Fibroblast of lung (primary cell): ENCODE measurements at regions not wholly inside any gene's neighbourhood (a gene's known extent, or its start where the extent isn't known, plus 50 kb on each side); places are given as distances from the start of the nearest gene placed in this dataset.

ENCODE experiments used
- DNase-seq, 2 donors: peaks; one replicate each; pipeline versions ENCODE4 v3.0.0 to v3.0.0-alpha.2; 2010; ENCODE audit warnings: low read depth in 2 of 2
- H2AFZ ChIP-seq: 2 replicates; pipeline ENCODE4 v1.5.1; 2012; ENCODE audit warnings: low read length, control low read depth, inconsistent platforms
- H3K27ac ChIP-seq: 2 replicates; pipeline ENCODE4 v1.5.1; 2011; ENCODE audit warnings: low read length, control low read depth; ENCODE audit not compliant: insufficient read depth
- H3K27me3 ChIP-seq: 2 replicates; pipeline ENCODE4 v1.5.1; 2011; ENCODE audit warnings: mild to moderate bottlenecking, low read length; ENCODE audit not compliant: control insufficient read depth, insufficient read depth
- H3K36me3 ChIP-seq: 2 replicates; pipeline ENCODE4 v1.5.1; 2011; ENCODE audit warnings: low read length; ENCODE audit not compliant: control insufficient read depth, insufficient read depth
- H3K4me1 ChIP-seq: 2 replicates; pipeline ENCODE4 v1.5.1; 2011; ENCODE audit warnings: low read length; ENCODE audit not compliant: control insufficient read depth, insufficient read depth; ENCODE audit errors: extremely low read depth
- H3K4me2 ChIP-seq: 2 replicates; pipeline ENCODE4 v1.5.1; 2011; ENCODE audit warnings: low read length, control low read depth; ENCODE audit not compliant: insufficient read depth; ENCODE audit errors: extremely low read depth
- H3K4me3 ChIP-seq, 4 experiments: fragments of 200-600 bp in 1 of 4; sonication (generic) in 1 of 4; replicated peaks in 1 of 4; 2 replicates each; pipeline ENCODE4 v1.5.1; 2011 to 2016; ENCODE audit warnings: low read length in 4 of 4, low read depth in 3 of 4, mild to moderate bottlenecking in 3 of 4, control low read depth in 2 of 4, inconsistent platforms in 1 of 4, mixed read lengths in 1 of 4; ENCODE audit not compliant: insufficient read depth in 1 of 4; ENCODE audit errors: control extremely low read depth in 1 of 4
- H3K79me2 ChIP-seq: 2 replicates; pipeline ENCODE4 v1.5.1; 2012; ENCODE audit warnings: mild to moderate bottlenecking, low read length, inconsistent platforms; ENCODE audit not compliant: control insufficient read depth, insufficient read depth
- H3K9ac ChIP-seq: 2 replicates; pipeline ENCODE4 v1.5.1; 2011; ENCODE audit warnings: mild to moderate bottlenecking, low read length, control low read depth; ENCODE audit not compliant: insufficient read depth
- H3K9me3 ChIP-seq: 2 replicates; pipeline ENCODE4 v1.5.1; 2012; ENCODE audit warnings: low read depth, low read length; ENCODE audit not compliant: control insufficient read depth, insufficient read depth
- H4K20me1 ChIP-seq: 2 replicates; pipeline ENCODE4 v1.5.1; 2011; ENCODE audit warnings: low read length; ENCODE audit not compliant: control insufficient read depth, insufficient read depth; ENCODE audit errors: extremely low read depth
- EZH2 ChIP-seq: IDR thresholded peaks from 2 replicates; pipeline ENCODE4 v1.5.1; 2012; ENCODE audit warnings: low read length, control low read depth, mild to moderate bottlenecking; ENCODE audit errors: missing control alignments
- TF ChIP-seq, protein P1 (sequence below), 2 donors: IDR thresholded peaks in 1 of 2; conservative IDR thresholded peaks in 1 of 2; 1 replicate in 1 of 2; 2 replicates in 1 of 2; pipeline ENCODE4 v1.5.1; 2011 to 2012; ENCODE audit warnings: low read length in 2 of 2, control low read depth in 1 of 2, inconsistent platforms in 1 of 2, low read depth in 1 of 2, mild to moderate bottlenecking in 1 of 2

DNA sequence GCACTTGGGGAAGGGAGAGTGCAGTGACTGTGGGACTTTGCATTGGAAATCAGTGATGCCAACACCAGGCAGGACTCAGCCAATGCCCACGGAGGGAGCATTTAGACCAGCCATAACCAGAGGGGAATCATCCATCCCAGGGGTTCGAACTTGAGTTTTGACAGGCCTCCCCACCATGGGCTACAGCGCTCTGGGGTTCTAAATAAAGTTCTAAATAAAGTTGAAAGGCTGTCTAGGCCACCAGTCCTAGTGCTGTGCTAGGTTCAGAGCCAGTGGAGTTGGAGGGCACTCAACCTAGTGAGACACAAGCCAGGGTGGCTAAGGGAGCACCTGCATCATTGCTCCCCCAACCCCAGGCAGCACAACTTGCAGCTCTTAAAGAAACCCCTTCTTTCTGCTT, 82.0 kb upstream of the SLC38A4 start:
- Histone ChIP-seq H3K79me2 (no peaks in the 10 kb centered on the region), H3K27ac (no peak overlapping the region), H3K4me1 (peaks cover 2% of the 10 kb centered on the region), H3K9me3 (no peaks in the 10 kb centered on the region), H3K9ac (no peak overlapping the region), H4K20me1 (no peaks in the 10 kb centered on the region), H3K27me3 (no peaks in the 10 kb centered on the region), H2AFZ (no peak overlapping the region), H3K4me3 (no peak overlapping the region), H3K4me2 (no peak overlapping the region), H3K36me3 (no peaks in the 10 kb centered on the region)
- no peak for DNase-seq
- TF ChIP-seq, protein P1, sequence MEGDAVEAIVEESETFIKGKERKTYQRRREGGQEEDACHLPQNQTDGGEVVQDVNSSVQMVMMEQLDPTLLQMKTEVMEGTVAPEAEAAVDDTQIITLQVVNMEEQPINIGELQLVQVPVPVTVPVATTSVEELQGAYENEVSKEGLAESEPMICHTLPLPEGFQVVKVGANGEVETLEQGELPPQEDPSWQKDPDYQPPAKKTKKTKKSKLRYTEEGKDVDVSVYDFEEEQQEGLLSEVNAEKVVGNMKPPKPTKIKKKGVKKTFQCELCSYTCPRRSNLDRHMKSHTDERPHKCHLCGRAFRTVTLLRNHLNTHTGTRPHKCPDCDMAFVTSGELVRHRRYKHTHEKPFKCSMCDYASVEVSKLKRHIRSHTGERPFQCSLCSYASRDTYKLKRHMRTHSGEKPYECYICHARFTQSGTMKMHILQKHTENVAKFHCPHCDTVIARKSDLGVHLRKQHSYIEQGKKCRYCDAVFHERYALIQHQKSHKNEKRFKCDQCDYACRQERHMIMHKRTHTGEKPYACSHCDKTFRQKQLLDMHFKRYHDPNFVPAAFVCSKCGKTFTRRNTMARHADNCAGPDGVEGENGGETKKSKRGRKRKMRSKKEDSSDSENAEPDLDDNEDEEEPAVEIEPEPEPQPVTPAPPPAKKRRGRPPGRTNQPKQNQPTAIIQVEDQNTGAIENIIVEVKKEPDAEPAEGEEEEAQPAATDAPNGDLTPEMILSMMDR (conservative IDR thresholded peaks at IDR 0.05 in 1 of 2, IDR thresholded peaks at IDR 0.05 in 1 of 2; ENCODE audit: low read depth in 1 of 2, low read length in 2 of 2), result no peak
- no peak for TF ChIP-seq EZH2

DNA sequence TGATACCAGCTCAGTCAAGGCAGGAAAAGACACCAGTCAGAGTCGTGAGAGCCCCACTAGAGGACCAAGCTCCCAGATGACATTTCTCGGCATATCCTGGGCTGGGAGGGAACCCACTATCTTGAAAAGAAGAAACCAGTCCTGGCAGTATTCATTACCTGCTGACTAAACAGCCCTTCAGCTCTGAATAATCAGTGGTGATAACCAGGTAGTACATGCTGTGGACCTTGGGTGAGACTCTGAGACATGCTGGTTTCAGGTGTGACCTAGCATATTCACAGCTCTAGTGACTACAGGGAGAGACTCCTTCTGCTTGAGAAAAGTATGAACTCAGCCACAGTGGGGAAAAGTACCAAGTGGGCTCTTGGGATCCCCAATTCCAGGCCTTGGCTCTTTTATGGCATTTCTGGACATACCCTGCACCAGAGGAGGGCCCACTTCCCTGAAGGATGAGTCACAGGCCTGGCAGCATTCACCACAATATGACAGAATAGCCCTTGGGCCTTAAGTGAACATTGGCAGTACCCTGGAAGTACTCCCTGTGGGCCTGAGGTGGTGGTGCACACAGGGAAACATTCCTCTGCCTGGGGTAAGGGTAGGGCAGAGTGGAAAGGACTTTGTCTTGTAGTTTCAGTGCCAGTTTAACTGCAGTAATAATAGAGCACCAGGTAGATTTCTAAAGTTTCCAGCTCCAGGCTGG, 82.6 kb upstream of the SLC38A4 start:
- H3K4me1 ChIP-seq, result peaks cover 2% of the 10 kb centered on the region
- no peak overlapping the region for H3K4me3 ChIP-seq
- TF ChIP-seq, protein P1 (conservative IDR thresholded peaks at IDR 0.05 in 1 of 2, IDR thresholded peaks at IDR 0.05 in 1 of 2; ENCODE audit: low read depth in 1 of 2, low read length in 2 of 2), result no peak
- no peak for TF ChIP-seq EZH2

DNA sequence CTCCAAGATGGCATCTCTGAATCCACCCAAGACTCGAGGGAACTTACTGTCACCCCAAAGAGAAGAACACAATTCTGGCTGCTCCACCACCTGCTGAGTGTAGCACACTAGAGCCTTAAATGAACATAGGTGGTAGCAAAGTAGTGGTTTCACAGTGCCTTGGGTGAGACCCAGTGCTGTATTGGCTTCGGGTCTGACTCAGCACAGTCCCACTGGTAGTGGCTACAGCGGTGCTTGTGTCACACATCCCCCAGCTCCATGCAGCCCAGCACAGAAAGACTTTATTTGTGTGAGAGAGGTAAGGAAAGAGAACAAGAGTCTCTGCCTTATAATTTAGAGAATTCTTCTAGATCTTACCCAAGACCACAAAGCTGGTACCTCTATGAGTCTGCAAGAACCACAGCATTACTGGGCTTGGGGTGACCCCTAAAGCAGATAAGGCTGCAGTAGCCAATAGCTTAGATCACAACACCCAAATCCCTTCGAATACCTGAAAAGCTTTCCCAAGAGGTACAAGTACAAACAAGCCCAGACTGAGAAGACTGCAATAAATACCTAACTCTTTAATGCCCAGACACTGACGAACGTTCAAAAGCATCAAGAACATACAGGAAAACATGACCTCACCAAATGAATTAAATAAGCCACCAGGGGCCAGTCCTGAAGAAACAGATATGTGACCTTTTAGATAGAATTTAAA, 83.3 kb upstream of the SLC38A4 start:
- DNase-seq, result no peak
- Histone ChIP-seq H3K9ac (no peak overlapping the region), H3K4me3 (no peak overlapping the region), H3K27me3 (no peaks in the 10 kb centered on the region), H3K27ac (no peak overlapping the region), H3K9me3 (no peaks in the 10 kb centered on the region), H3K79me2 (no peaks in the 10 kb centered on the region), H3K36me3 (no peaks in the 10 kb centered on the region), H3K4me2 (no peak overlapping the region), H2AFZ (no peak overlapping the region), H3K4me1 (peaks cover 2% of the 10 kb centered on the region), H4K20me1 (no peaks in the 10 kb centered on the region)
- TF ChIP-seq EZH2, result no peak
- TF ChIP-seq, protein P1 (conservative IDR thresholded peaks at IDR 0.05 in 1 of 2, IDR thresholded peaks at IDR 0.05 in 1 of 2; ENCODE audit: low read depth in 1 of 2, low read length in 2 of 2), result no peak

More for the DNA sequence above, 82.6 kb upstream of the SLC38A4 start:
- Histone ChIP-seq H3K27me3 (no peaks in the 10 kb centered on the region), H3K27ac (no peak overlapping the region), H3K9ac (no peak overlapping the region), H2AFZ (no peak overlapping the region), H4K20me1 (no peaks in the 10 kb centered on the region), H3K4me2 (no peak overlapping the region), H3K79me2 (no peaks in the 10 kb centered on the region), H3K36me3 (no peaks in the 10 kb centered on the region), H3K9me3 (no peaks in the 10 kb centered on the region)
- DNase-seq, result peak in 1 of 2 donors; percentile 43
